SK-N-SH treated with all-trans-retinoic acid at 6 μM for 48 hours (cell line): ENCODE measurements at regions not wholly inside any gene's neighbourhood (a gene's known extent, or its start where the extent isn't known, plus 50 kb on each side); places are given as distances from the start of the nearest gene placed in this dataset.

Experiments
- ATAC-seq: fragments of 200-7000 bp; cut with Tn5 transposase; 3 replicates; pipeline ENCODE4 v1.9.1; 2020; ENCODE audit warnings: mild to moderate bottlenecking, moderate library complexity
- ARNTL ChIP-seq: fragments of 450-650 bp; formaldehyde crosslinking; IDR thresholded peaks from 2 replicates; pipeline ENCODE4 v1.5.0; 2020; ENCODE audit warnings: low read depth, mild to moderate bottlenecking, moderate library complexity, borderline replicate concordance
- BACH2 ChIP-seq: fragments of 250-450 bp; sonication (Bioruptor Pico); IDR thresholded peaks from 2 replicates; pipeline ENCODE4 v1.9.0; 2021; ENCODE audit warnings: mild to moderate bottlenecking, borderline replicate concordance
- CSDC2 ChIP-seq: fragments of 250-450 bp; sonication (Bioruptor Pico); IDR thresholded peaks from 2 replicates; pipeline ENCODE4 v1.5.0; 2020; ENCODE audit warnings: mild to moderate bottlenecking, moderate library complexity
- ESRRG ChIP-seq: fragments of 250-450 bp; sonication (Bioruptor Pico); IDR thresholded peaks from 2 replicates; pipeline ENCODE4 v1.6.1; 2021; ENCODE audit warnings: mild to moderate bottlenecking
- GLIS3 ChIP-seq: fragments of 250-450 bp; sonication (Bioruptor Pico); IDR thresholded peaks from 2 replicates; pipeline ENCODE4 v1.5.0; 2020; ENCODE audit warnings: mild to moderate bottlenecking, moderate library complexity
- ISL1 ChIP-seq: fragments of 250-450 bp; sonication (Bioruptor Pico); IDR thresholded peaks from 2 replicates; pipeline ENCODE4 v2.1.2; 2022; ENCODE audit warnings: mild to moderate bottlenecking, moderate library complexity
- OSR1 ChIP-seq: fragments of 250-450 bp; sonication (Bioruptor Pico); IDR thresholded peaks from 2 replicates; pipeline ENCODE4 v1.8.0; 2022; ENCODE audit warnings: moderate library complexity, mild to moderate bottlenecking, inconsistent platforms
- PPARA ChIP-seq: fragments of 250-450 bp; sonication (Bioruptor Pico); IDR thresholded peaks from 2 replicates; pipeline ENCODE4 v1.5.0; 2020; ENCODE audit warnings: mild to moderate bottlenecking, borderline replicate concordance
- RARB ChIP-seq: fragments of 250-450 bp; sonication (Bioruptor Pico); IDR thresholded peaks from 2 replicates; pipeline ENCODE4 v1.8.0; 2021; ENCODE audit warnings: mild to moderate bottlenecking, moderate library complexity
- SNAI2 ChIP-seq: fragments of 250-450 bp; sonication (Bioruptor Pico); IDR thresholded peaks from 2 replicates; pipeline ENCODE4 v1.5.0; 2020; ENCODE audit warnings: mild to moderate bottlenecking, moderate library complexity
- TCF4 ChIP-seq: fragments of 250-450 bp; sonication (Bioruptor Pico); IDR thresholded peaks from 2 replicates; pipeline ENCODE4 v1.8.0; 2021; ENCODE audit warnings: mild to moderate bottlenecking, moderate library complexity, borderline replicate concordance
- TOX ChIP-seq: fragments of 250-450 bp; sonication (Bioruptor Pico); IDR thresholded peaks from 2 replicates; pipeline ENCODE4 v1.8.0; 2021; ENCODE audit warnings: mild to moderate bottlenecking, moderate library complexity, borderline replicate concordance
- ZC3H10 ChIP-seq: fragments of 250-450 bp; sonication (Bioruptor Pico); IDR thresholded peaks from 2 replicates; pipeline ENCODE4 v1.5.1; 2021; ENCODE audit warnings: mild to moderate bottlenecking, moderate library complexity
- ZFP3 ChIP-seq: fragments of 250-450 bp; sonication (Bioruptor Pico); IDR thresholded peaks from 2 replicates; pipeline ENCODE4 v1.5.0; 2020; ENCODE audit warnings: mild to moderate bottlenecking, moderate library complexity
- ZFP30 ChIP-seq: fragments of 450-650 bp; formaldehyde crosslinking; IDR thresholded peaks from 2 replicates; pipeline ENCODE4 v1.5.0; 2022; ENCODE audit warnings: mild to moderate bottlenecking, moderate library complexity
- ZNF565 ChIP-seq: fragments of 450-650 bp; formaldehyde crosslinking; conservative IDR thresholded peaks from 2 replicates; pipeline ENCODE4 v1.5.0; 2020; ENCODE audit warnings: low read depth, mild to moderate bottlenecking, moderate library complexity
- ZNF70 ChIP-seq: fragments of 450-650 bp; formaldehyde crosslinking; IDR thresholded peaks from 2 replicates; pipeline ENCODE4 v1.5.0; 2020; ENCODE audit warnings: mild to moderate bottlenecking, moderate library complexity
- ZNF8 ChIP-seq: fragments of 450-650 bp; formaldehyde crosslinking; IDR thresholded peaks from 2 replicates; pipeline ENCODE4 v1.5.0; 2020; ENCODE audit warnings: mild to moderate bottlenecking, moderate library complexity
- TF ChIP-seq, protein P1 (sequence below): fragments of 250-450 bp; sonication (Bioruptor Pico); IDR thresholded peaks from 2 replicates; pipeline ENCODE4 v1.8.0; 2021; ENCODE audit warnings: low read depth, mild to moderate bottlenecking, moderate library complexity, borderline replicate concordance
- TF ChIP-seq, protein P2 (sequence below): fragments of 250-450 bp; sonication (Bioruptor Pico); IDR thresholded peaks from 2 replicates; pipeline ENCODE4 v1.5.0; 2020; ENCODE audit warnings: mild to moderate bottlenecking, moderate library complexity
- TF ChIP-seq, protein P3 (sequence below): fragments of 250-450 bp; sonication (Bioruptor Pico); IDR thresholded peaks from 2 replicates; pipeline ENCODE4 v1.8.0; 2020; ENCODE audit warnings: mild to moderate bottlenecking, moderate library complexity, borderline replicate concordance
- TF ChIP-seq, protein P4 (sequence below): fragments of 250-450 bp; sonication (Bioruptor Pico); IDR thresholded peaks from 2 replicates; pipeline ENCODE4 v1.5.1; 2020; ENCODE audit warnings: low read depth, mild to moderate bottlenecking, moderate library complexity
- TF ChIP-seq, protein P5 (sequence below): fragments of 250-450 bp; sonication (Bioruptor Pico); IDR thresholded peaks from 2 replicates; pipeline ENCODE4 v1.5.1; 2021; ENCODE audit warnings: mild to moderate bottlenecking, moderate library complexity

DNA sequence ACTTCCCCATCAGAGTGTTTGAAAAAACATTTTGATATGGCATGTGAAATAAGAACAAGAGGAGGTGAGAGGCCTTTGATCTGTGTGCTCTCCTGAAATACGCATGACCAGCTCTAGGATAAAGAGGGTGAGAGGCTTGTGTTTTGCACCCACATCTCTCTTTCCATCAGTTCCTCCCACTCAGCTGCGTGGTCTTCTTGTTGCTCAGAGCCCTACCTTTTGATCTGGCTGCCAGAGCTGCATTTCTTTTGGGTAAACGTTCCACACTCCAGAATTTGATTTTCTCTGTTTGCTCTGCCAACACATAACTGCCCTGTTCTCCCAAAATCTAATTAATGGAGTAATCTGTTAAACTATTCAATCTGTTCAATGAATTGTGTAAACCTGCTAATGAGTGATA lies 72.0 kb upstream of the FN1 start (continued):
- TF ChIP-seq, protein P1, sequence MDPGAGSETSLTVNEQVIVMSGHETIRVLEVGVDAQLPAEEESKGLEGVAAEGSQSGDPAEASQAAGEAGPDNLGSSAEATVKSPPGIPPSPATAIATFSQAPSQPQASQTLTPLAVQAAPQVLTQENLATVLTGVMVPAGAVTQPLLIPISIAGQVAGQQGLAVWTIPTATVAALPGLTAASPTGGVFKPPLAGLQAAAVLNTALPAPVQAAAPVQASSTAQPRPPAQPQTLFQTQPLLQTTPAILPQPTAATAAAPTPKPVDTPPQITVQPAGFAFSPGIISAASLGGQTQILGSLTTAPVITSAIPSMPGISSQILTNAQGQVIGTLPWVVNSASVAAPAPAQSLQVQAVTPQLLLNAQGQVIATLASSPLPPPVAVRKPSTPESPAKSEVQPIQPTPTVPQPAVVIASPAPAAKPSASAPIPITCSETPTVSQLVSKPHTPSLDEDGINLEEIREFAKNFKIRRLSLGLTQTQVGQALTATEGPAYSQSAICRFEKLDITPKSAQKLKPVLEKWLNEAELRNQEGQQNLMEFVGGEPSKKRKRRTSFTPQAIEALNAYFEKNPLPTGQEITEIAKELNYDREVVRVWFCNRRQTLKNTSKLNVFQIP (CRISPR knock-in tag), result no peak
- TF ChIP-seq ARNTL (CRISPR knock-in tag) (no peak), ZNF565 (CRISPR knock-in tag) (no peak)
- TF ChIP-seq, protein P2, sequence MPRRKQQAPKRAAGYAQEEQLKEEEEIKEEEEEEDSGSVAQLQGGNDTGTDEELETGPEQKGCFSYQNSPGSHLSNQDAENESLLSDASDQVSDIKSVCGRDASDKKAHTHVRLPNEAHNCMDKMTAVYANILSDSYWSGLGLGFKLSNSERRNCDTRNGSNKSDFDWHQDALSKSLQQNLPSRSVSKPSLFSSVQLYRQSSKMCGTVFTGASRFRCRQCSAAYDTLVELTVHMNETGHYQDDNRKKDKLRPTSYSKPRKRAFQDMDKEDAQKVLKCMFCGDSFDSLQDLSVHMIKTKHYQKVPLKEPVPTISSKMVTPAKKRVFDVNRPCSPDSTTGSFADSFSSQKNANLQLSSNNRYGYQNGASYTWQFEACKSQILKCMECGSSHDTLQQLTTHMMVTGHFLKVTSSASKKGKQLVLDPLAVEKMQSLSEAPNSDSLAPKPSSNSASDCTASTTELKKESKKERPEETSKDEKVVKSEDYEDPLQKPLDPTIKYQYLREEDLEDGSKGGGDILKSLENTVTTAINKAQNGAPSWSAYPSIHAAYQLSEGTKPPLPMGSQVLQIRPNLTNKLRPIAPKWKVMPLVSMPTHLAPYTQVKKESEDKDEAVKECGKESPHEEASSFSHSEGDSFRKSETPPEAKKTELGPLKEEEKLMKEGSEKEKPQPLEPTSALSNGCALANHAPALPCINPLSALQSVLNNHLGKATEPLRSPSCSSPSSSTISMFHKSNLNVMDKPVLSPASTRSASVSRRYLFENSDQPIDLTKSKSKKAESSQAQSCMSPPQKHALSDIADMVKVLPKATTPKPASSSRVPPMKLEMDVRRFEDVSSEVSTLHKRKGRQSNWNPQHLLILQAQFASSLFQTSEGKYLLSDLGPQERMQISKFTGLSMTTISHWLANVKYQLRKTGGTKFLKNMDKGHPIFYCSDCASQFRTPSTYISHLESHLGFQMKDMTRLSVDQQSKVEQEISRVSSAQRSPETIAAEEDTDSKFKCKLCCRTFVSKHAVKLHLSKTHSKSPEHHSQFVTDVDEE, result no peak

DNA sequence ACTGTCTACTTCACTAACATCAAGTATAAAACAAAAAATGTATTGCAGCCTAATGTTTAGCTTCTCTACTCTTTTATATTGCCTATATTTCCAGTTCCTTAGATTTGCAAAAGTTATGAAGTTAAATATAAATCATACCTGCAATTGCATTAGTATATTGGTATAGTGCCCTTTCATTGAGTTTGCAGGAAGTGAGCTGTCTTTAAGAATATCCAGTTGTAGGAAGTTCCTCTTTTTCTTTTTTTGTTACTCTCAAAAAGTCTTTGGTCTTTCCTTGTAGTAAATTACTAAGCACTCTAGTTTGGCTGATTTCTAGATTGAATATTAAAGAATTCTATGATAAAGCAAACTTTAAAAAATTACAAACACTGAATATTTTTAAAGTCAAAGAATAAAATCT lies 71.3 kb upstream of the FN1 start:
- ATAC-seq, result no peak
- TF ChIP-seq ZNF8 (CRISPR knock-in tag), result no peak
- TF ChIP-seq ESRRG (CRISPR knock-in tag), result no peak
- TF ChIP-seq SNAI2, result no peak
- no peak for TF ChIP-seq PPARA
- no peak for TF ChIP-seq ZNF565 (CRISPR knock-in tag)
- no peak for TF ChIP-seq BACH2 (CRISPR knock-in tag)
- TF ChIP-seq ISL1 (CRISPR knock-in tag), result no peak
- no peak for TF ChIP-seq ZC3H10 (CRISPR knock-in tag)
- TF ChIP-seq ZNF70 (CRISPR knock-in tag), result no peak
- TF ChIP-seq, protein P3, sequence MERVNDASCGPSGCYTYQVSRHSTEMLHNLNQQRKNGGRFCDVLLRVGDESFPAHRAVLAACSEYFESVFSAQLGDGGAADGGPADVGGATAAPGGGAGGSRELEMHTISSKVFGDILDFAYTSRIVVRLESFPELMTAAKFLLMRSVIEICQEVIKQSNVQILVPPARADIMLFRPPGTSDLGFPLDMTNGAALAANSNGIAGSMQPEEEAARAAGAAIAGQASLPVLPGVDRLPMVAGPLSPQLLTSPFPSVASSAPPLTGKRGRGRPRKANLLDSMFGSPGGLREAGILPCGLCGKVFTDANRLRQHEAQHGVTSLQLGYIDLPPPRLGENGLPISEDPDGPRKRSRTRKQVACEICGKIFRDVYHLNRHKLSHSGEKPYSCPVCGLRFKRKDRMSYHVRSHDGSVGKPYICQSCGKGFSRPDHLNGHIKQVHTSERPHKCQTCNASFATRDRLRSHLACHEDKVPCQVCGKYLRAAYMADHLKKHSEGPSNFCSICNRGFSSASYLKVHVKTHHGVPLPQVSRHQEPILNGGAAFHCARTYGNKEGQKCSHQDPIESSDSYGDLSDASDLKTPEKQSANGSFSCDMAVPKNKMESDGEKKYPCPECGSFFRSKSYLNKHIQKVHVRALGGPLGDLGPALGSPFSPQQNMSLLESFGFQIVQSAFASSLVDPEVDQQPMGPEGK (CRISPR knock-in tag), result no peak
- no peak for TF ChIP-seq RARB (CRISPR knock-in tag)
- TF ChIP-seq TOX, result no peak
- TF ChIP-seq GLIS3 (CRISPR knock-in tag), result no peak
- TF ChIP-seq TCF4, result no peak
- no peak for TF ChIP-seq ZFP30 (CRISPR knock-in tag)
- TF ChIP-seq ZFP3 (CRISPR knock-in tag), result no peak
- TF ChIP-seq ARNTL (CRISPR knock-in tag), result no peak
- TF ChIP-seq OSR1 (CRISPR knock-in tag), result no peak
- TF ChIP-seq, all 23 proteins: peak for 0

DNA sequence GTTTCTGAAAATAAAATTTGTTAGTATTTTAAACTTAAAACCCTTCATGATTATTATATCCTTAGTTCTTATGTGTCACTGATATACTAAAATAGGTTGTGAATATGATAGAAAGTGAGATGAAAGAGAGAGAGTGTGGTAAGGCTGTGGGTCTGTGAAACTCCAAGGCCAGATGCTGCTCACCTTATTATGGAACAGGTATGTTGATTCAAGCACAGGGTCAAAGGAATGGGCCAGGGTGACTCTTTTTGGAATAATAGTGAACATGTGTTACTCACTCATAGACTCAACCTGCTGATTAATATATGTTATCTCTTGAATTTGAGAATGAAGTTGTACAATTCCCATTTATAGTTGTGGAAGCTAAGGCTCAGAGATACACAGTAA lies 70.7 kb upstream of the FN1 start:
- no peak for ATAC-seq
- no peak for TF ChIP-seq RARB (CRISPR knock-in tag)
- TF ChIP-seq, protein P4, sequence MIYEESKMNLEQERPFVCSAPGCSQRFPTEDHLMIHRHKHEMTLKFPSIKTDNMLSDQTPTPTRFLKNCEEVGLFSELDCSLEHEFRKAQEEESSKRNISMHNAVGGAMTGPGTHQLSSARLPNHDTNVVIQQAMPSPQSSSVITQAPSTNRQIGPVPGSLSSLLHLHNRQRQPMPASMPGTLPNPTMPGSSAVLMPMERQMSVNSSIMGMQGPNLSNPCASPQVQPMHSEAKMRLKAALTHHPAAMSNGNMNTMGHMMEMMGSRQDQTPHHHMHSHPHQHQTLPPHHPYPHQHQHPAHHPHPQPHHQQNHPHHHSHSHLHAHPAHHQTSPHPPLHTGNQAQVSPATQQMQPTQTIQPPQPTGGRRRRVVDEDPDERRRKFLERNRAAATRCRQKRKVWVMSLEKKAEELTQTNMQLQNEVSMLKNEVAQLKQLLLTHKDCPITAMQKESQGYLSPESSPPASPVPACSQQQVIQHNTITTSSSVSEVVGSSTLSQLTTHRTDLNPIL, result no peak
- no peak for TF ChIP-seq ZC3H10 (CRISPR knock-in tag)
- TF ChIP-seq GLIS3 (CRISPR knock-in tag), result no peak
- TF ChIP-seq, protein P2, result no peak
- TF ChIP-seq ESRRG (CRISPR knock-in tag), result no peak
- TF ChIP-seq ZFP30 (CRISPR knock-in tag), result no peak
- TF ChIP-seq CSDC2 (CRISPR knock-in tag), result no peak
- no peak for TF ChIP-seq ZFP3 (CRISPR knock-in tag)
- no peak for TF ChIP-seq ZNF565 (CRISPR knock-in tag)
- TF ChIP-seq OSR1 (CRISPR knock-in tag), result no peak
- TF ChIP-seq, protein P3 (CRISPR knock-in tag), result no peak
- TF ChIP-seq TCF4, result no peak
- no peak for TF ChIP-seq BACH2 (CRISPR knock-in tag)
- TF ChIP-seq TOX, result no peak
- no peak for TF ChIP-seq PPARA
- TF ChIP-seq ZNF8 (CRISPR knock-in tag), result no peak
- TF ChIP-seq, protein P5, sequence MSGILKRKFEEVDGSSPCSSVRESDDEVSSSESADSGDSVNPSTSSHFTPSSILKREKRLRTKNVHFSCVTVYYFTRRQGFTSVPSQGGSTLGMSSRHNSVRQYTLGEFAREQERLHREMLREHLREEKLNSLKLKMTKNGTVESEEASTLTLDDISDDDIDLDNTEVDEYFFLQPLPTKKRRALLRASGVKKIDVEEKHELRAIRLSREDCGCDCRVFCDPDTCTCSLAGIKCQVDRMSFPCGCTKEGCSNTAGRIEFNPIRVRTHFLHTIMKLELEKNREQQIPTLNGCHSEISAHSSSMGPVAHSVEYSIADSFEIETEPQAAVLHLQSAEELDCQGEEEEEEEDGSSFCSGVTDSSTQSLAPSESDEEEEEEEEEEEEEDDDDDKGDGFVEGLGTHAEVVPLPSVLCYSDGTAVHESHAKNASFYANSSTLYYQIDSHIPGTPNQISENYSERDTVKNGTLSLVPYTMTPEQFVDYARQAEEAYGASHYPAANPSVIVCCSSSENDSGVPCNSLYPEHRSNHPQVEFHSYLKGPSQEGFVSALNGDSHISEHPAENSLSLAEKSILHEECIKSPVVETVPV (CRISPR knock-in tag), result no peak
